HG03108 (cell line): ENCODE measurements at regions not wholly inside any gene's neighbourhood (a gene's known extent, or its start where the extent isn't known, plus 50 kb on each side); places are given as distances from the start of the nearest gene placed in this dataset.
"Not testable (repeated sequence)": the region's sequence is repeated elsewhere in the genome, so short reads cannot be mapped to it uniquely, and the experiment has no call there.

Source experiments
- ATAC-seq: cut with Tn5 transposase; IDR thresholded peaks from one replicate; pipeline ENCODE4 v1.9.1; 2021; ENCODE audit warnings: moderate library complexity; ENCODE audit not compliant: unreplicated experiment

DNA sequence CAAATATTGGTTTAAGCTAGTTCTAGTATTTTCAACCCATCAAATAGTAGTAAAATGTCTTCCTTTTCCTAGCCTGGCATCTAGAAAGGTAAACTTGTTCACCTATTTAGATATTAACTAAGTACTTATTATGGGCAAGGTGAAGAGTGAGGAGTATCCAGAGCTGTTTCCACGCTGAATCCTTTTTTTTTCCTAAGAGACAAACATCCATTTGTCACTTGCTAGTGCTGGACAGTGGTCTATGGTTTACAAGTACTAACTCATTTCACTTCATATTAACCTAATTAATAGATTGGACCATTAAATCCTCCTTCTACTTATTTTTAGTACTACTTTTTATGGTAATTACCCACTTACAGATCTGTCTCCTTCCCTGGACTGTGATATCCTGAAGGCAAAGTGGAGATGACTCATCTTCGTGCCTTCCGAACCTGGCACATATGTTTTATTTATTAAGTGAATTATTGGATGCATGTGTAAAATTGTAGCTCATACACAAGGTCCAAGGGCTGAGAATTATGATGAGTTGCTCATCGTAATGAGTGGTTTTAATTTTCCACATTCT, 159.6 kb upstream of the IGFBP3 start:
- ATAC-seq = no peak

DNA sequence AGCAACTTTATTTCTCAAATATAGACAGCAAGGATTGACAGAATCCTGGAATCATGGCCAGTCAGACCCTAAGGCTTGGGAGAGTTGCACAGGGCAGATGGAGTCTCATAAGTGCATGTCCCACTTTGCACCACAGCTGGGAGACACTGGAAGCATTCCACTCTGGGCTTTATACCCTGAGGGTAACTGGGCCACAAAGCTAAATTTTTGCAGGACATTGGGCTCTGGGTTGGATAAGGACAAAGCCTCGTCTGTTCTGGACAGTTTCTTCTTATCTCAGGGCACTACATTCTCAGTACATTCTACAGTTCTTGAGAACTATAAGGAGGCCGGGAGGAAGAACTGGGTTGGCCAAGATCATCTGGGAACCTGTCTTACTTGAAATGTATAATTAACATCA, 158.3 kb upstream of the IGFBP3 start:
- no peak for ATAC-seq

DNA sequence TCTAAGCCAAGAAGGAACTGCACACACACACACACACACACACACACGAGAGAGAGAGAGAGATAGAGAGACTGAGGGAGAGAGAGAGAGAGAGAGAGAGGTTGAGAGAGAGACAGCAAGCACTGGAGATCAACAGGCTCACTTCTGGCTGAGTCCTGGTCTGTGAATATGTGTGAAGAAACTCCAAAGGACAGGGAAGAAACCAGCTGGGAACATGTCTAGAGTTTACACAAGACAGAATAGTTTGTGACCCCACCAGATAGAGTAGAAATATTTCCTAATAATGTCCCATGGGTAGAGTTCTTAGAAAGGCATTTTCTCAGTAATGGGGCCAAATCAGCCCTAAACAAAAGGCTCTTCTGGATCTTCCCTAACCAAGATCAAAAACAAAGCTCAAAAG, 155.5 kb upstream of the IGFBP3 start:
- ATAC-seq = no peak

- ATAC-seq = no peak
Observed at GRCh38 chr7:46072722-46073121, 151.7 kb upstream of the IGFBP3 start.

GRCh38 chr7:46071601-46072000, 150.5 kb upstream of the IGFBP3 start:
- no peak for ATAC-seq

DNA sequence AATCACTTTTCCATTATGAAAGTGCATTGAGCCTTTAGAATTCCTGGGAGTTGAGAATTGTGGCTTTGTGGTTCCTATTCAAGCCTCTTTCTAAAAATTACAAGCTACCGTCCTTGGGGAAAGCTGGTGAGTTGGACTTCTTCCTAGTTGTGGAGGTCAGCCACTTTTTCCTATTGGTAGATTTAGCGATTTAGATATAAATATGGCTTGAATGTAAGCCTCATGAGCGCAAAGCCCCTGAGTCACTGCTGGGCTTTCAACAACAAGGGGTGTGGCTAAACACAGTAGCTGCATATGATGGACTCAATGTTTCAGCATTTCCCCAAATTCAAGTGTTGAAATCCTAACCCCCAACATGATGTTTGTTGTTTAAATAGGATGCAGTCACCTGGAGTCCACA, 150.0 kb upstream of the IGFBP3 start:
- no peak for ATAC-seq

DNA sequence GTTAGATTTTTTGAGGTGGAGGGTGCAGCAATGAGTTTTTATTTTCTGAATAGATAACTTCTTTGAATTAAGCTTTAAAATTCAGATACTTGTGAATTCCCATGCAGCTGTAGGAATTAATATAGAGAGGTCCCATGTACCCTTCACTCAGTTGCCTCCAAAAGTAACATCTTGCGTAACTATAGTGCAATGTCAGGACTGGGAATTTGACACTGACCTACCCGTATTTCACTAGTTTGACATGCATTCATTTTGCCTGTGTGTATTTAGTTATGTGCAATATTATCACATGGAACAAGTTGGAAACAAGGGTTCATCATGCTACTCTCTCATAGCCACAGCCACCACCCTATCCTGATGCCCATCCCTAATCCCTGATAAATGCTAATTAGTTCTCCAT, 147.1 kb upstream of the IGFBP3 start:
- no peak for ATAC-seq

- ATAC-seq = no peak
Observed at GRCh38 chr7:46059308-46060020, 138.4 kb upstream of the IGFBP3 start.

DNA sequence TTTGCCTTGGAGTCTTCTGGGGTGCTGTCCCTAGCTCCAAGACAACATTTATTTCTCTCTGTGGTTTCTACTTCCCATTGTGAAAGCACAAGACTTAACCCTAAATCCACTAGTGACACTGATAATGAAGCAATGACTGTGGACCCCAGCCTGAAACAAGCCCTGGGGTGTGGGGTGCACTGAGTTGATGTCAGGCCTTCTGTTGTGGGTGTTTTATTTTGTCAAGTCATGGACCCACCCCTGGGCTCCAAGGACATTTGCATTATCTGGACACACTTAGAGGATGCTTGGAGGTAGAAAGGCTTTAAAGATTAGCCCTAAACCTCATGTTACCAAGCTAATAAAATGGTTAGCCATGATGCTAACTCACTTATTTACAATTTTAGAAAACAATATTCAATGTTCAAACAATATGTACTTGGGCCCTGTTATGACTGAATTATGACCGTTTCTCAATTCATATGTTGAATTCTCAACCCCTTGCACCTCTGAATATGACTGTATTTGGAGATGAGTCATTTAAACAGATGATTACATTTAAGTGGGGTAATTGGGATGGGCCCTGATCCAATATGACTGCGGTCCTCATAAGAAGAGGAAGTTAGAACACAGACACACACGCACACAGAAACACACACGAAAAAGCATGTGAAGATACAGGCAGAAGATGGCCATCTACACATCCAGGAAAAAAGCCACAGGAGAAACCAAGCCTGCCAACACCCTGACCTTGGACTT, 137.2 kb upstream of the IGFBP3 start:
- no peak for ATAC-seq

- ATAC-seq = no peak
Observed at GRCh38 chr7:46054915-46055314, 133.8 kb upstream of the IGFBP3 start.

DNA sequence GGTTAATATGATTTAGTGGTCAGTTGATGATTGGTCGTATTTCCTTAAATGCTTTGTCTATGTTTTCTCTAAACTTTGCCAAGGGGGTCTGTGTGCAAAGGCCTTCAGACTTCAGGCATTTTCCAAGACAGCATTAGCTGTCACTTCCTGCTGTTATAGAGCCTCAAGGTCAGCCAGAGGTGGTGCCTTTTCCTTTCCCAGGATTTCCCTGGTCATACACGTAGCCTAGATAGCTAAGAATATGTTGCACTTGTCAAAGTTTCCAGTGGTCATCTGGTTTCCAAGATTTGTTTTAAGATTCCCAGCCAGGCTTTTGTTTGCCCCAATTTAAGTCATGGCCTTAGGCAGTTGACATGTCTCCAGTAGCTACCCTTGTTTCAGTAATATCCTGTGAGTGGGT, 133.2 kb upstream of the IGFBP3 start:
- no peak for ATAC-seq

DNA sequence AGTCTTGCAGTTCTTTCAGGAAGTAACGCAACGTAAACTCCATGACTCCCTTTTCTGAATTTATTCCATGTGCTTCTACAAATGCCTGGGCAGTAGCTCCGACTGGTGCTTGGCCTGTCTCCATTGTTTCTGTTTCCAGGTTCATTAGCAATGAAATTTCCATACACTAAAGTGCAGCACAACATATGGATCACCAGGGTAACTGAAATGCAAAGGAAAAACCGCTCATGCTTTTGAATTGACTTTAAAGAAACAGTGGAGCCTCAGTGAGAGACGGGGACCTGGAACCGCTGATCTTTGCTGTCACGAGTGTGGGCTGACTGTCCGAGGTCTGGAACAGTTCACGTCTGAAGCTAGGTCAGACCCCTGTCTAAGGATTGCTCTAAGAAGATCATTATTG, 126.5 kb upstream of the IGFBP3 start:
- ATAC-seq = no peak

DNA sequence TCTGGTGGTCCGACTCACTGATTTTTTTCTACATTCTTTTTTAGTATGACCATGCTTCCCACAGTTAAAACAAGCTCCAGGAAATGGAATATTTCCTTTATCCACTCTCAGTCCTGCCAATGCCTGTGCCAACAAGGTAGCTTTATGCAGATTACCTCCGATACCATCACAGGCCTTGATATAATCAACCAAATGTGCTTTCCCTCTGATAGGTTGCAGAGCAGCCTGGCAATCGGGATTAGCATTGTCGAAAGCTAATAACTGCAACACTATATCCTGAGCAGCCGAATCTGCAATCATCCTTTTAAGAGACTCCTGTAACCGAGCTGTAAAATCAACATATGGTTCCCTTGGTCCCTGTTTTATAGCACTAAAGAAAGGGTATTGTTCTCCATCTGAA, 122.3 kb upstream of the IGFBP3 start:
- not testable (repeated sequence) for ATAC-seq

GRCh38 chr7:46039813-46040212, 118.7 kb upstream of the IGFBP3 start:
- ATAC-seq = not testable (repeated sequence)

GRCh38 chr7:46035166-46035565, 114.1 kb upstream of the IGFBP3 start:
- no peak for ATAC-seq

GRCh38 chr7:46034056-46034768, 113.1 kb upstream of the IGFBP3 start:
- no peak for ATAC-seq

GRCh38 chr7:46033592-46033991, 112.5 kb upstream of the IGFBP3 start:
- no peak for ATAC-seq

DNA sequence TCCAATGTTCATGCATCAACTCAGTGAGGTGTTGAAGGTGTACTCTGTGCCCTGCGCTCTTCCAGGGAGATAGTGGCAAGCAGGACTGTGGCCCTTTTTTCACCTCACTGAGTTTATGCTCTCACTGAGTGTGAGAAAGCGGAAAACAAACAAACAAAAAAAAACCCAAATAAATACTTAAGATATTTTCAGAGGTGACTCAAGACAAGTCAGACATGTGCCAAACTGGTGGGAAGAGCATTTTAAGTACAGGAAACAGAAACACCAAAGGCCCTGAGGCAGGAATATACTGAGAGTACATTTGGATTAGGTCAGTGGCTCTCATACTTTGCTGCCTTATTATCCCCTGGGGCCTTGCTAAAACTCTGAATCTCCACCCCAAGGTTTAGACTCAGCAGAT, 111.9 kb upstream of the IGFBP3 start:
- ATAC-seq = no peak

GRCh38 chr7:46032353-46032752, 111.3 kb upstream of the IGFBP3 start:
- ATAC-seq = no peak

- no peak for ATAC-seq
Observed at GRCh38 chr7:46029111-46029704, 108.1 kb upstream of the IGFBP3 start.

- no peak for ATAC-seq
Observed at GRCh38 chr7:46028246-46028645, 107.2 kb upstream of the IGFBP3 start.
